ENCODE measurements at regions not wholly inside any gene's neighbourhood (a gene's known extent, or its start where the extent isn't known, plus 50 kb on each side); places are given as distances from the start of the nearest gene placed in this dataset.

- no peak for DNase-seq
- no peaks in the 10 kb centered on the region for H3K36me3 Mint-ChIP-seq (ENCODE audit: low read depth)
- H3K9me3 Mint-ChIP-seq = no peaks in the 10 kb centered on the region
- H3K4me3 Mint-ChIP-seq = peak overlapping the region; percentile 31
- no peaks in the 10 kb centered on the region for H3K27me3 Mint-ChIP-seq (ENCODE audit: insufficient read depth)
- peaks cover 27% of the 10 kb centered on the region for H3K4me1 Mint-ChIP-seq (ENCODE audit: low read depth)
- TF ChIP-seq, protein P1, sequence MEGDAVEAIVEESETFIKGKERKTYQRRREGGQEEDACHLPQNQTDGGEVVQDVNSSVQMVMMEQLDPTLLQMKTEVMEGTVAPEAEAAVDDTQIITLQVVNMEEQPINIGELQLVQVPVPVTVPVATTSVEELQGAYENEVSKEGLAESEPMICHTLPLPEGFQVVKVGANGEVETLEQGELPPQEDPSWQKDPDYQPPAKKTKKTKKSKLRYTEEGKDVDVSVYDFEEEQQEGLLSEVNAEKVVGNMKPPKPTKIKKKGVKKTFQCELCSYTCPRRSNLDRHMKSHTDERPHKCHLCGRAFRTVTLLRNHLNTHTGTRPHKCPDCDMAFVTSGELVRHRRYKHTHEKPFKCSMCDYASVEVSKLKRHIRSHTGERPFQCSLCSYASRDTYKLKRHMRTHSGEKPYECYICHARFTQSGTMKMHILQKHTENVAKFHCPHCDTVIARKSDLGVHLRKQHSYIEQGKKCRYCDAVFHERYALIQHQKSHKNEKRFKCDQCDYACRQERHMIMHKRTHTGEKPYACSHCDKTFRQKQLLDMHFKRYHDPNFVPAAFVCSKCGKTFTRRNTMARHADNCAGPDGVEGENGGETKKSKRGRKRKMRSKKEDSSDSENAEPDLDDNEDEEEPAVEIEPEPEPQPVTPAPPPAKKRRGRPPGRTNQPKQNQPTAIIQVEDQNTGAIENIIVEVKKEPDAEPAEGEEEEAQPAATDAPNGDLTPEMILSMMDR (IDR thresholded peaks at IDR 0.05) = no peak
- H3K27ac Mint-ChIP-seq = peak overlapping the region; percentile 61
Measured at GRCh38 chr4:130484826-130485225, 1388.9 kb downstream of the C4orf33 start.

GRCh38 chr4:130485371-130485770, 1389.4 kb downstream of the C4orf33 start:
- Mint-ChIP-seq H3K27ac (peak overlapping the region; percentile 61), H3K36me3 (ENCODE audit: low read depth) (no peaks in the 10 kb centered on the region), H3K27me3 (ENCODE audit: insufficient read depth) (no peaks in the 10 kb centered on the region), H3K4me3 (peak overlapping the region; percentile 31; the same call in 1 of the 2 replicates), H3K9me3 (no peaks in the 10 kb centered on the region), H3K4me1 (ENCODE audit: low read depth) (peaks cover 27% of the 10 kb centered on the region)
- DNase-seq = no peak
- TF ChIP-seq, protein P1 (IDR thresholded peaks at IDR 0.05) = no peak

- Mint-ChIP-seq H3K9me3 (peaks cover under 1% of the 10 kb centered on the region), H3K4me3 (no peak overlapping the region), H3K27me3 (ENCODE audit: insufficient read depth) (no peaks in the 10 kb centered on the region), H3K27ac (no peak overlapping the region), H3K36me3 (ENCODE audit: low read depth) (no peaks in the 10 kb centered on the region), H3K4me1 (ENCODE audit: low read depth) (peaks cover 27% of the 10 kb centered on the region)
- peak; percentile 31 for DNase-seq
- TF ChIP-seq, protein P1 (IDR thresholded peaks at IDR 0.05) = no peak
Measured at GRCh38 chr4:130486186-130486585, 1390.2 kb downstream of the C4orf33 start.

DNA sequence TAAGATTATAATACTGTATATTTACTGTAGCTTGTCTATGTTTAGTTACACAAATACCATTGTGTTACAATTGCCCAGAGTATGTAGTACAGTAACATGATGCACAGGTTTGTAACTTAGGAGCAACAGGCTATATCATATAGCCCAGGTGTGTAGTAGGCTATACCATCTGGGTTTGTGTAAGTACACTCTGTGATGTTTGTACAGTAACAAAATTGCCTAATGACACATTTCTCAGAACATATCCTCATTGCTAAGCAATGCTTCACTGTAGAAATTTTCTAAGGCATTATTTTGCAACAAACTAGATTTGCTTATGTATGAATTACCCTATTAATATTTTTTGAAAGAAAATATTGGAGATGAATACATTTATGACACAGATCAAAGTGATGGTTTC, 1390.9 kb downstream of the C4orf33 start:
- peaks cover 7% of the 10 kb centered on the region for H3K9me3 Mint-ChIP-seq
- H3K4me1 Mint-ChIP-seq (ENCODE audit: low read depth) = peaks cover 27% of the 10 kb centered on the region
- DNase-seq = no peak
- H3K27me3 Mint-ChIP-seq (ENCODE audit: insufficient read depth) = no peaks in the 10 kb centered on the region
- TF ChIP-seq, protein P1 (IDR thresholded peaks at IDR 0.05) = no peak
- H3K4me3 Mint-ChIP-seq = no peak overlapping the region
- no peak overlapping the region for H3K27ac Mint-ChIP-seq
- peaks cover 6% of the 10 kb centered on the region; the same call in 1 of the 2 replicates for H3K36me3 Mint-ChIP-seq (ENCODE audit: low read depth)

GRCh38 chr4:130510661-130511060, 1414.7 kb downstream of the C4orf33 start:
- Mint-ChIP-seq H3K36me3 (ENCODE audit: low read depth) (no peaks in the 10 kb centered on the region), H3K27me3 (ENCODE audit: insufficient read depth) (peaks cover 1% of the 10 kb centered on the region; the same call in 1 of the 2 replicates), H3K9me3 (no peaks in the 10 kb centered on the region), H3K4me1 (ENCODE audit: low read depth) (peaks cover 5% of the 10 kb centered on the region; the same call in 1 of the 2 replicates), H3K4me3 (no peak overlapping the region), H3K27ac (no peak overlapping the region)
- no peak for DNase-seq
- TF ChIP-seq, protein P1 (IDR thresholded peaks at IDR 0.05) = no peak

- H3K27ac Mint-ChIP-seq = no peak overlapping the region
- DNase-seq = no peak
- TF ChIP-seq, protein P1 (IDR thresholded peaks at IDR 0.05) = no peak
- H3K9me3 Mint-ChIP-seq = no peaks in the 10 kb centered on the region
- no peaks in the 10 kb centered on the region for H3K36me3 Mint-ChIP-seq (ENCODE audit: low read depth)
- H3K27me3 Mint-ChIP-seq (ENCODE audit: insufficient read depth) = peaks cover 1% of the 10 kb centered on the region; the same call in 1 of the 2 replicates
- no peaks in the 10 kb centered on the region for H3K4me1 Mint-ChIP-seq (ENCODE audit: low read depth)
- H3K4me3 Mint-ChIP-seq = no peak overlapping the region; the same call in 1 of the 2 replicates
Measured at GRCh38 chr4:130511776-130512175, 1415.8 kb downstream of the C4orf33 start.
